HG03571 (cell line): ENCODE measurements at regions not wholly inside any gene's neighbourhood (a gene's known extent, or its start where the extent isn't known, plus 50 kb on each side); places are given as distances from the start of the nearest gene placed in this dataset.

Source experiments
- ATAC-seq: cut with Tn5 transposase; IDR thresholded peaks from one replicate; pipeline ENCODE4 v1.9.1; 2021; ENCODE audit not compliant: unreplicated experiment

DNA sequence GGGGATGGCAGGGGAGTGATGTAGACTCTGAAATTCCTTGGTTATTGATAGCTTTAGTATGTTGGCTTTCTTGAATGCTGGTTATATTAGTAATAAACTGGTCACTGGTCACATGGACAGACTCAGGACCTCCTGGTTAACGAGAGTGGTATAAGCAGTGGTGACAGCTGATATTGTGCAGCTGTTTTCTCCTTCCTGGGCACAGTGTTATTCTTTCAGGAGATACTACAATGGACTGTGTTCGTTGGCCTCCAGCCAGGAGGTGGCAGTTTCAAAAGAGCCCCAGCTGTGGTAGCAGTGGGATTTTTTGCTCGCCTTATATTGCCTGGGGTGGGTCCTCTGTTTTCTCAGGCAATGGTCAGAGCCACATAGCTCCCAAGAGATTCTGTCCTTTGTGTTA is 181.6 kb upstream of the RBMS3 start:
- no peak for ATAC-seq

DNA sequence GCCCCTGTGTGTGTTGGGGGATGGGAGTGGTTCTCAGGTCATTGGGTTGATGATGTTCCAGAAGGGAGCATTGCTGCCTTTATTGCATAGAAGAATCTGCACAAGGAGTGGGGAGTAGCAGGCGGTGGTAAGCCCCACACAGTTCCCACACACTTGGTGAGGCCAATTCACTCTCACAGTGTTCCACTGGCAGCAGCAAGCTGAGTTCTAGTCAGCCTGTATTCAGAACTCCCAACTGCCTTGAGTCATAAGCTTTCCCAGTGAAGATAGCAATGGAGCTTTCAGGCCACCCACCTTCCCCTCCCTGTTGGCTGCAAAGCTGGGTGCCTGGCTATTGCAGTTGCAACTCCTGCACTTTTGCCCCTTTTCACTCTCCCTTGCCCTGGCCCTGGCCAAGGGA is 181.1 kb upstream of the RBMS3 start:
- ATAC-seq = no peak

DNA sequence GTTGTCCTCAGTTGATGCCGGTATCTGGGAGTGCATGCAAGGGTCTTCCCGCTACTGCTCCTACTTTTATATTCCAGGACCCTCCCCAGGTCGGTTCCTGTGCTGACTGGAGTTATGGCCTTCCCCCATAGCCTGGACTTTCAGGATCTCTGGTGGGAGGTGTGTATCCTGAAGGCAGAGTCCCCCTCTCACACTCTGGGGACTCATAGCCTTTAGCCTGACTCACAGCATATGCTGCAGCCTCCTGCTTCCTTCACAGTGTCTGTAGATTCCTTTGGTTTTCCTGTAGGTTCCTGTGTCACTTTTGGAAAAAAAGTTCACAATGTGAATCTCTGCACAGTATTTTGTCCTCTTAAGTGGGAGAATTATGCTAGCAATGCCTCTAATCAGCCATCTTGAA is 180.6 kb upstream of the RBMS3 start:
- ATAC-seq = no peak

DNA sequence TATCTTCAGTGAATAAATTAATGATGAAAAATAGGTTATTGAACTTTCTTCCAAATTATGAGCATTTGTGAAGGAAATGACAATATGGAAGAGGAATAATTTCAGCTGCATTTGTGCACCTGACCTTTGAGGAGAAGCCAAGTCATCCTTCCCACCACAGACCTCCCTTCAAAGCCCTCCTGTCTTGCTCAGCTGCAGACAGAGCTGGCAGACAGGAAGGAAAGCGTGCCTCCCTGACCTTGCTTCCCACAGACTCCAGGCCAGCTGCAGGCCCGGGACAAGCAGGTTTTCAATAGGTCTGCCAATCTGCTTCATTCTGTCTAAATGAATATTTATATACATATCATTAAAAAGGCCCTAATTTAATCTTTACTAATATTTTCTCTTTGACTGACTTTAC is 152.9 kb upstream of the RBMS3 start:
- no peak for ATAC-seq

DNA sequence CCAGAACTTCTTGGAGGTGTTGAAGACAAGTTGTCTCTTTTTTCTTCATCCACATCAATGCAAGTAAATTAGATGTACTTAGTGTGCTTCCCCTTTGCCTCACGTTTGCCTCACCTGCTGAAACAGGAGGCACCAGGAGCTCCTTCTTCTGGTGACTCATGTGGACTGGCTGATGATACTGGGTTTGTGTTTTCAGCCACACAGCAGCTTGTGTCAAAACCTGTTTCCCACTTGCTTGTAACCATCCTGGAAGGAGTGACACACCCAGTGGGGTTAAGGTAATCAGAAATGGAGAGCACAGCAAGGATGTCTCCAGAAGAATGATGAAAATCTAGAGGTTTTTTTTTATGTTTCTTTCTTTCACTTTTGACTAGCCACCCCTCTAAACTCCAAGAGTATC is 143.3 kb upstream of the RBMS3 start:
- no peak for ATAC-seq

DNA sequence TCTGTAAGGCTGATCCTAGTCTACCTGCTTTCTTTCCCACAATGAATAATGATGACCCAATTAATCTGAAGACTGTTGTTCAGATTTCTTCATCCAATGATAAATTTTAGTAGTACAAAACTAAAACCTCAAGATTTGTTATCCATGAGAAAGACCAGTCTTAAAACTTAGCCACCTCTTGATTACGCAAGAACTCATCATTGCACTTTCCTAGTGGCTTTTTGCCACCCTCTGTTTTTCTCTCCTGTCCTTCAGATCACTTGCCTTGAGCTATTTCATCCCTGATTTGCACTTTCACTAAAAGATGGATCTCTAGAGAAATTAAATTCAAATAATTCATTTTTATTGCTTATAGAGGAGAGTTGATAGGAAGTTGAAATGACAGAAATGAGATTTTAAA is 142.7 kb upstream of the RBMS3 start:
- no peak for ATAC-seq

DNA sequence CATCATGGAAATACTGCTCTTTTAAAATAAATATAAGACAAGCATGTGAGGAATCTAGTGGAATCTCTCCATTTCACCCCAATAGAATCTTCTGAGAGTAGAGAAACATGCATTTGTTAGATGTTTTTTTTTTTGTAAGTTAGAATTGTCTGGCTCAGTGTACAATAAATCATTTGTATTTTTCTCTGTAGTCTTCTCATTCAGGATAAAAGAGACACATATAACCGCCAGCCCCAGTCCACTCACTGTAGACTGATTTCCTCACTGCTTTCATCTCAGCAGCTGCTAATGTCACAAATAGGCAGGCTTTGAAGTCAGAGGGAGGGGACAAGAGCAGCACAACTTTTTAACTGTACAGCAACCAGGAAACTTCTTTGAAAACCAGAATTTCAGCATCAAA is 140.2 kb upstream of the RBMS3 start:
- no peak for ATAC-seq

DNA sequence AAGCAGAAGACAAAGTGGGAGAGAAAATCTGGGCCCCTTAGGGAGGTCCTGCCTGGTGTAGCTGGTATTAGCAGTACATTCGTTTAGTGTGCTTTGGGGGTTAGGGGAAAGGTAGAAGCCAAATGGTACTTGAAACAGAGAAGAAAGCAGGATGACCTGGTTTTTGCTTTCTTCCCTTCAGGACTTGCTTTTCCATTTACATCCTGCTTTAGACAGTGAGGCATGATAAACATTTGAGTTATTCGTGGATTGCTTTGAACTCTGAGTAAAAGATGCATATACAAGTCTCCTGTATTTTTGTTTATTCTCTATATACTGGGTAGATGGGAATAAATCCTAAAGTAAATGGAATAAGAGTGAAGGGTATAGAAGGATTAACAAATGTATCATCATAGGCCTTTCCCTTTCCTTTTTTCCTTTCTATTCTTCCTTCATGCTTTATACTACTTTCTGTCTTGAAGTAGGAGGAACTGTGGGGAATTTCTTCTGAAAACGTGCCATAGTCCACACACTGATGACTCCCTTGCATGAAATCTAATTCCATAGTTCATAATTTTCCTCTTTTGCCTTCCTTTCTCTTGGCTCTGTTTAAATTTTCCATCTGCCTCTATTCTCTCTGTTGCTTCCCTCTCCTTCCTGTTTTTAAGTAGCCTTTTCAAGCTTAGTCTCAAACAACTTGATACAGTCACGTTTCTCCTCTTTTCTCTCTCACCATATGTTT is 139.5 kb upstream of the RBMS3 start:
- ATAC-seq = no peak

DNA sequence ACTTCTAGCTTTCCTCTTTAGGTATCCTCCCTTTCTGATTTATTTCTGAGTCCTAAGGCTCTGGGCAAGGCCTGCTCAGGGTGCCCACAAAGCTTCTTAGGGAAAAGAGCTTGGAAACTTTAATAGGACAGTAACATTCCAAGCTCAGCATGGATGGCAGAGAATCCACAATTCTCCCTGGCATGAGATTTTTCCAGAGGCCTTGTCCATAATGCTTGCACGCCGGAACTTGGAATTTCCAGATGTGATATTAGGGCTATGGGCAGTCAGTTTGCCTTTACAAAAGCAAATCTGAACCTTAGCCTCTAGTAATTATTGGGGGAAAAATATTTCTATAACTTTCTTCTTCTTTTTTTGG is 139.0 kb upstream of the RBMS3 start:
- ATAC-seq = no peak

DNA sequence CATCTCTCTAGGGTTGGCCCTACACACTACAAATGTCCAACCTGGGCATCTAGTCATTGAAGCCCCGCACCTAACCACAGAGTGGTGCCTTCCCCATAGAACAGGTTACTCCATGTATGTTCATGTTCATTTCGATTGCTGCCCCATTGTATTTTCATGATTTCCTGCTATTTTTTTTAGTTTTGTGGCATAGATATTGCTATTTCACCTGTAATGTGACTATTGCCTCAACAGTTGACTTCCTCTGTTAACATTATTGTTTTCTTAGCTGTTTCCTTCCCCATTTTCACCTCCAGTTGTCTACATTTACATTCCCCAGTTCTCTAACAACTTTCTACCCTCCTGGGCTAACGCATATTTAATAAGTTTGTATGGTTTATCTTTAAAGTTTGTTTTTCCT is 137.7 kb upstream of the RBMS3 start:
- ATAC-seq = no peak

DNA sequence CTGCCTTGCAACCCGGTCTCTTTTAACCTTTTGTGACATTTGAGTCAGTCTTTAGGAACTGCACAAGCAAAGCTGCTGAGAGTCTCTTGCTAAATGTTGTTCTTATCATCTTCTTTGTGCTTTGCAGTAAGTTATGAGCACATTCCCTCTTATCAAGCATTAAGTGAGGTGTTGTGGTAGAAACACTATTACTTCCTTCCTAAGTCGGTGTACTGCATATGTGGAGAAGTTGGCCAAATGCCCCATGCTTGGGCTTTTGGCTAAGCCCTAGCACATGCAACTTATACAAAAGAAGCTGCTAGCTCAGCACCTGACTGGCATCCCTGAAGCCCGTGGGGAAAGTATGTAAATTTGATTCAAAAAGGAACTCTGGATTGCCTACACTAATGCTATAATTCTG is 136.5 kb upstream of the RBMS3 start:
- ATAC-seq = no peak

DNA sequence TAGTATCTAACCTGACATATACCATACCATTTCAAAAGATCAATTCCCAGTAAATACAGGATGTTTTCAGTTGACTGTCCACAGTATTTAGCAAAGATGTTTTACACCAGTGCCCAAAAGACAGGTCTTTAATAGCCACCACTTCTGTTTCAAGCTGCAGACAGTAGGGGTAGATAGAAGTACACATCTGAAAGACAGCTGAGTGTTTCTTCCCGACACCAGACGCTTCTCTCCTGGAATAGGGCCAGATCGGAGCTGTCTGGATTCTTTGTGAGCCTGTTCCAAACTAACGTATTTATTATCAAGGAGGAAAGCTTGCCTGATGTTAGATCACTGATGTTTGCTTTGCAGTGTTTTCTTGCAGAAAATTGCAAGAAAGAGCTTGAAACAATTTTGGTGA is 136.1 kb upstream of the RBMS3 start:
- ATAC-seq = no peak

DNA sequence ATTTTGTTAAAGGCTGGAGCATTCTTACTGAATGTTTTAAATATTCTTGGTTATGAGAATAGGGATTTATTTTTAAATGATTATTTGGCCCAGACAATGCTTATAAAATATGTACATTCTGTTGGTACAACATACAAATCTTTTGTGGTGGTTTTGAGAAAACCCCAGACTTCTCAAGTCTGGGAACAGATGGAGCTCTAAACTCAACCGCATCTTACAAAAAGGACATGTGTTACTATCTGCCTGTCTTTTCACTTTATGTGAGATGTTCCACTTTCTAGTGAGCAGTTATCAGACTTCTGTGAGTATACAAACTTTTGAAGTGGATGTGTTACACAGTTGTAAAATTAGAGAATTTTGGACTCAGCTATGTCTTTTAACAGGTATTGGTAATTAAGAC is 135.5 kb upstream of the RBMS3 start:
- no peak for ATAC-seq

DNA sequence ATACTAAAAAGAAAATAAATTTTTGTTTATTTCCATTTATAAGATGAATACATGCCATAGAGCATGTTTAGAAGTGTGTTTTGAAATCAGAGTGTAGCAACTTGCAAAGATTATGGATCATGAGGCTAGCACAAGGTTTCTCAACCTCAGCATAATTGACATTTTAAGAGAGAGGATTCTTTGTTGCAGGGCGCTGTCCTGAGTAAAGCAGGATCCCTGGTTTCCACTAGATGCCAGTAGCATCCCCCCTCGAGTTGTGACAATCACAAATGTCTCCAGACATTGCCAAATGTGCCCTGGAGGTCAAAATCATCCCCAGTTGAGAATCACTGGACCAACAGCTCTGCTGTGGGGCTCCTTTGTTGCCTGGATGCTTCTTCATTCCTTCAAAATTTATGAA is 128.5 kb upstream of the RBMS3 start:
- ATAC-seq = no peak

DNA sequence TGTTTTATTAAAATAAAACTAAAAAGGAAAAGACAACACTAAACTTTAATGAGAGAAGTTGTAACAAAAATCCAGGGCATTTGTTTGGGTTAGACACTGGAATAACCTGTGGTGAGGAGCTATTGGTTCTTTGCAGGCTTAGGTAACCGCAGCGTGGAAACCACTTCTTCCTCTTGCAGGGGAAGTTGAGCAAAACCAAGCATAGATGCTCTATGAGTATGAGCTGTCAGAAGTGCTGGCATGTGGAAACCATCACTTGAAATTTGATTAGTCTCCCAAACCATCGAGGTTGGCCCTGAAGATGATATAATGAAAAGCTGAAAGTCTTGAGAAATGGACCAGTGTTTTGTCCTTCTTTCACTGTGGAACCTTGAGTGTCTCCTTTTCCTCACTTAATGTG is 127.1 kb upstream of the RBMS3 start:
- ATAC-seq = no peak

DNA sequence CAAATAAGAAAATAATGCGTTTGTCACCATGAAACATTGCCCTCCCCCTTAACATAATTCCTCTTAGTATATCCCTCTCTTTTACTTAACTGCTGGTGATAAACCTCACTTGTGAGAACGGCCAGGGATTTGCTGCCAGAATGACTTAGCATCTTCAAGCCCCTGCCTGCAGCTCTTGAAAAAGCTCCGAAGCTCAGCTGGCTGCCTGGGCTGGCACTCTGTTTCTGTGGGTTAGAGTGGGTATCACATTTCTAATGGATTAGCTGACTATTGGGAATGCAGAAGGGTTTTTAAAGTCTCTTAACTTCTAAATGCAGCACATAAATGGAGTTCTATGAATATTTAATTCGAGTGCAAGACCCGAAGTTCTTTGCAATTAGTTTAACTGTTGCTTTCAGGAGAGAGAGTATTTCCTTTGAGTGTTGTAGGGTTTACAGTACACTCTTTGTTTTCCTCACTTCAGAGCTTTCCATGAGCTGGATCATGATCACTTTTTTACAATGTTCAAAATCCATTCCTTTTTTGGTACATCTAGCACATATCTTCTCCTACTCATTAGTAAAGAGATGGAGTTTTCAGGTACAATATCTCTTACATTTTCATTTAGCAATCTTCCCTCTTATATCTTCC is 124.7 kb upstream of the RBMS3 start:
- ATAC-seq = no peak

DNA sequence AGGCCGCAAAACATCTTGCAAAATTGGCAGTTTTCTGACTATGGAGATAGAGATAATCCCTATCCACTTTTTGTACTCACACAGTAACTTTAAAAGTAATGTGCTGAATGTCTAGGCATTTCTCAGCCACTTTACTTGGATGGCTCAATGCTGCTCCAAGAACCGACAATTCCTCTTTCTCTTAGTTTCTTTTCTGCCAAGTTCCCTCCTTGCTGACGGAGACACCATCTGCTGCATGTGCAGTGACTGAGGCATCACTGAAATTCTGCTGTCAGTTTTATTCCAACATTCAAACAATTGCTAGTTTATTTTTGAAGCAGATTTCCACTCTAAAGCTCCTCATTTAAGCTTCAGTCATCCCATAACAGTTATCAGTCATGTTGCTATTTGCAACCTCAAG is 116.0 kb upstream of the RBMS3 start:
- no peak for ATAC-seq

DNA sequence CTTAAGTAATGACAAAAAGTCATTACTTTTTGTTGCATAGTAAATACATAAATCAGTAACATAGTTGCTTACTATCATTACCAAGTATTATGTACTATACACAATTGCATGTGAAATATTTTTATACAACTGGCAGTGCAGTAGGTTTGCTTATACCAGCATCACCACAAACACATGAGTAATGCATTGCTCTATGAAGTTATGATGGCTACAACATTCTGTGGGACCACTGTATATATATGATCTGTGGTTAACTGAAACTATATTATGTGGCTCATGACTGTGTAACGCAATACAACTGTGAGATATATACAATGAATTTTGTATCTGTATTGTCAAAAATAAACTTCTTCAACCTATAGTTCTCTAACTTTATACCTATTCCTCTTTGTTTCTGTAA is 113.7 kb upstream of the RBMS3 start:
- no peak for ATAC-seq

DNA sequence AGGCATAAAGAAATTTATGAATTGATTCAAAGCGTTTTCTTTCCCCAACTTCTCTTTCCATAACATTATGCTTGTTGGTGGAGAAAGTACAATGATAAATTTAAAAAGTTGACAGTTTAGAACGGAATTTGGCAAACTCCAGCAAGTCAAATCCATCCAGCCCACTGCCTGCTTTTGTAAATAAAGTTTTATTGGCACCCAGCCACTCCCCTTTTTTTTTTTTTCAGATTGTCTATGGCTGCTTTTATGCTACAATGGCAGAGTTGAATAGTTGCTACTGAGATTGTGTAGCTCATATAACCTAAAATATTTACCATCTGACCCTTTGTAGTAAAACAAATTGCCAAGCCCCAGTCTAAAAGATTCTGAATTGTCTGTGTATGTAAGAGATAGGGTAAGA is 112.8 kb upstream of the RBMS3 start:
- ATAC-seq = no peak

DNA sequence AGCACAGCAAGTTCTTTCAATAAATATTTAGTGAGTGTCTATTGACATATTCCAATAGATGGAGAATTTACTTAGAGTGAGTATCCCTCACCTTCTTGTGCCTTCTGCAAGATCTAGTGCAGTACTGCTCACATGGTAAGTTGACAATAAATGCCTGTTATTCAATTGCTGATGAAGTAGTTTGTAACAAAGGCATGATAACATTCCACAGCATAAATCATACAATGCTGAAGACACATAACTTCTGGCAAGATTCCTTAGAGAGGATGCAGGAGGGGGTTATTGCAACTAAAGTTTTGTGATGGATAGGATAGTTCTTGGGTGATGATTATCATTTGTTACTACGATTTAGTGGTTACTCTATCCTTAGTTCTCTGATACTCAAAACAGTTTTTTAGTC is 112.2 kb upstream of the RBMS3 start:
- ATAC-seq = no peak

DNA sequence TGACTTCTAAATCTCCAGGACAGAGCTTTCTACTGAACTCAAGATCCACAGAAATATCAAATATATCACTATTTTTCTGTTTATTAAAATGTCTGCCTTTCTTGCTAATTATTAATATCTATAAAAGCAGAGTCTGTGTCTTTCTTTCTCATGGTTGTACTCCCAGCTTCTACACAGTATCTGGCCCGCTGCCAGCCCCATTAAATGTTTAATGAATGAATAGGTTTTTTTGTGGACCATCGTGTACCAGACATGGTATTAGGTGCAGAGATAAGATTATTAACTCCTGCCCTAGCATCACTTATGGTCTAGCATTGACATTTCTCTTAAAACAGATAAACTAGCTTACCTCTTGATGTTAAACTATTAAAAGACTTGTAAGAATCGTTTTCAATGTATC is 111.4 kb upstream of the RBMS3 start:
- no peak for ATAC-seq

DNA sequence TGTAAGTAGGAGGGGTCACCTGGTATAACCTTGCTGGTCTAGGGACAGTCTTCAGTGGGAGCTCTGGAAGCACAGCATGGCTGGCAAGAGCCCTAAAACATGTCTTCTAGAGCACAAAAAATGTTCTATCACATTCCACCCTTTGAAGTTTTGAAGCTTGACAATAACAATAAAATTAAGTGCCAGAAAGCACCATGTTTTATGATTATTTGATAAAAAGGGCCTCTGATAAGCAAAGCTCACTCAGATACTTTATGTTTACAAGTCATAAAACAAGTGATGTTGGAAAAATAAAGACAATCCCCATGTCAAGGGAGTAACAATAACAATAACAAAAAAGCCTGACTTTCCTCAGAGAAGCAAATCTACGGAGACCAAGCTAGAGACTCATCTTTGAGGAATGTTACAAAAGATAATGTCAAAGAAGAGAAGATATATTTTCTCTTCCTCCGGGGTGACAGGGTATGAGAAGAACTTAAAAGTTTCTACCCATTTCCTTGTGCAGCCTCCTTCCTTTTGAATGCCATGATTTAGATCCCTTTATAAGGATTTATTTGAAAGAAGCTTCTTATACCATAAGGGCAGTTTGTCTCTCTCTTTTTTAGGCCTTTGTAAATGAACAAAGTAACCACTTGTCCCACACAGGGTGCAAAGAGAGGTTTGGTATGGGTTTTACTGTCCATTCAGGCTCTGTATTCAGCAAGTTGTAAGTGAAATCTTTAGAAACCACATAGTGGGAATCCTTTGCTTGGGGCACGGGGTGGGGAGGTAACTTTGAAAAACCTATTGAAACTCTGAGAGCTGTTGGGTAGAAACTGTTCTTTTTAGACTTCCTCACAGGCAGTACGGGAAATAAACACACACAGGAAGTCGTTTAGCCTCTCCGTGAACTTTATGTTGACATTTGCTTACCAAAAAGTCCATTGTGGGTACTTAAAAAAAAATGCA is 109.6 kb upstream of the RBMS3 start:
- no peak for ATAC-seq
